Erythroblast (primary cell): ENCODE measurements at regions not wholly inside any gene's neighbourhood (a gene's known extent, or its start where the extent isn't known, plus 50 kb on each side); places are given as distances from the start of the nearest gene placed in this dataset.

ENCODE experiments used
- GATA1 ChIP-seq: IDR thresholded peaks from 2 replicates; pipeline ENCODE4 v1.6.1; 2011; ENCODE audit warnings: low read depth, mild to moderate bottlenecking, control low read depth, low read length, moderate library complexity
- POLR2A ChIP-seq: IDR thresholded peaks from 2 replicates; pipeline ENCODE4 v1.6.1; 2011; ENCODE audit warnings: mild to moderate bottlenecking, low read length

DNA sequence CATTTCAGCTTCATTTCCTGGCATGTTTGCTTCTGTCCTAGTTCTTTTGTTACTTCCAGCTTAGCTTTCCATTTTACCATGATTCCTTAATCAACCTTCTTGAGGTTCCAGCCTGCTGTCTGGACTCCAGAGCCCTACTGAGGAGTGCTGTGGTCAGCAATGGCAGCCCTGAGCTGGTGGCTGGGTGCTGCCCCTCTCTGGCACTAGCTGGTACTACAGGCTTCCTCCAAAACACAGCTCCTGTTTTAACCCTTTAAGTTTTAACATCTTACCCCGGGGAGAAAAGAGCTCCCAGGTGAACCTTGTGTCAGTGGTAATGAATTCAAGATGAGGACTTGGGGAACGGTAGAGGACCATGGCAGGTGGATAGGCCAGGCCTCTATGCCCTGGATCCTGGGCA, 395.5 kb downstream of the TMEM114 start:
- TF ChIP-seq POLR2A (no peak), GATA1 (no peak)
